Fibroblast of lung (primary cell): ENCODE measurements at regions not wholly inside any gene's neighbourhood (a gene's known extent, or its start where the extent isn't known, plus 50 kb on each side); places are given as distances from the start of the nearest gene placed in this dataset.

Experiments used
- DNase-seq, 2 donors: peaks; one replicate each; pipeline versions ENCODE4 v3.0.0 to v3.0.0-alpha.2; 2010; ENCODE audit warnings: low read depth in 2 of 2
- H2AFZ ChIP-seq: 2 replicates; pipeline ENCODE4 v1.5.1; 2012; ENCODE audit warnings: low read length, control low read depth, inconsistent platforms
- H3K27ac ChIP-seq: 2 replicates; pipeline ENCODE4 v1.5.1; 2011; ENCODE audit warnings: low read length, control low read depth; ENCODE audit not compliant: insufficient read depth
- H3K27me3 ChIP-seq: 2 replicates; pipeline ENCODE4 v1.5.1; 2011; ENCODE audit warnings: mild to moderate bottlenecking, low read length; ENCODE audit not compliant: control insufficient read depth, insufficient read depth
- H3K36me3 ChIP-seq: 2 replicates; pipeline ENCODE4 v1.5.1; 2011; ENCODE audit warnings: low read length; ENCODE audit not compliant: control insufficient read depth, insufficient read depth
- H3K4me1 ChIP-seq: 2 replicates; pipeline ENCODE4 v1.5.1; 2011; ENCODE audit warnings: low read length; ENCODE audit not compliant: control insufficient read depth, insufficient read depth; ENCODE audit errors: extremely low read depth
- H3K4me2 ChIP-seq: 2 replicates; pipeline ENCODE4 v1.5.1; 2011; ENCODE audit warnings: low read length, control low read depth; ENCODE audit not compliant: insufficient read depth; ENCODE audit errors: extremely low read depth
- H3K4me3 ChIP-seq, 4 experiments: fragments of 200-600 bp in 1 of 4; sonication (generic) in 1 of 4; replicated peaks in 1 of 4; 2 replicates each; pipeline ENCODE4 v1.5.1; 2011 to 2016; ENCODE audit warnings: low read length in 4 of 4, low read depth in 3 of 4, mild to moderate bottlenecking in 3 of 4, control low read depth in 2 of 4, inconsistent platforms in 1 of 4, mixed read lengths in 1 of 4; ENCODE audit not compliant: insufficient read depth in 1 of 4; ENCODE audit errors: control extremely low read depth in 1 of 4
- H3K79me2 ChIP-seq: 2 replicates; pipeline ENCODE4 v1.5.1; 2012; ENCODE audit warnings: mild to moderate bottlenecking, low read length, inconsistent platforms; ENCODE audit not compliant: control insufficient read depth, insufficient read depth
- H3K9ac ChIP-seq: 2 replicates; pipeline ENCODE4 v1.5.1; 2011; ENCODE audit warnings: mild to moderate bottlenecking, low read length, control low read depth; ENCODE audit not compliant: insufficient read depth
- H3K9me3 ChIP-seq: 2 replicates; pipeline ENCODE4 v1.5.1; 2012; ENCODE audit warnings: low read depth, low read length; ENCODE audit not compliant: control insufficient read depth, insufficient read depth
- H4K20me1 ChIP-seq: 2 replicates; pipeline ENCODE4 v1.5.1; 2011; ENCODE audit warnings: low read length; ENCODE audit not compliant: control insufficient read depth, insufficient read depth; ENCODE audit errors: extremely low read depth
- CTCF ChIP-seq, 2 donors: IDR thresholded peaks in 1 of 2; conservative IDR thresholded peaks in 1 of 2; 1 replicate in 1 of 2; 2 replicates in 1 of 2; pipeline ENCODE4 v1.5.1; 2011 to 2012; ENCODE audit warnings: low read length in 2 of 2, control low read depth in 1 of 2, inconsistent platforms in 1 of 2, low read depth in 1 of 2, mild to moderate bottlenecking in 1 of 2
- EZH2 ChIP-seq: IDR thresholded peaks from 2 replicates; pipeline ENCODE4 v1.5.1; 2012; ENCODE audit warnings: low read length, control low read depth, mild to moderate bottlenecking; ENCODE audit errors: missing control alignments

- H3K9ac ChIP-seq: no peak overlapping the region
- H3K4me2 ChIP-seq: no peak overlapping the region
- no peak overlapping the region for H3K4me3 ChIP-seq
- no peaks in the 10 kb centered on the region for H4K20me1 ChIP-seq
- no peaks in the 10 kb centered on the region for H3K36me3 ChIP-seq
- no peak for TF ChIP-seq CTCF (conservative IDR thresholded peaks at IDR 0.05 in 1 of 2, IDR thresholded peaks at IDR 0.05 in 1 of 2; ENCODE audit: low read depth in 1 of 2, low read length in 2 of 2)
- TF ChIP-seq EZH2: no peak
- DNase-seq: no peak
- H3K27ac ChIP-seq: no peak overlapping the region
- H3K9me3 ChIP-seq: no peaks in the 10 kb centered on the region
- H3K27me3 ChIP-seq: no peaks in the 10 kb centered on the region
- H3K79me2 ChIP-seq: no peaks in the 10 kb centered on the region
- H3K4me1 ChIP-seq: no peaks in the 10 kb centered on the region
- no peak overlapping the region for H2AFZ ChIP-seq
Measured at GRCh38 chr1:3984586-3984985, 84.5 kb upstream of the C1orf174 start.

- Histone ChIP-seq H3K27ac (no peak overlapping the region), H3K4me3 (no peak overlapping the region), H3K9me3 (no peaks in the 10 kb centered on the region), H3K4me2 (no peak overlapping the region), H2AFZ (no peak overlapping the region), H3K36me3 (no peaks in the 10 kb centered on the region), H3K27me3 (no peaks in the 10 kb centered on the region), H3K79me2 (no peaks in the 10 kb centered on the region), H3K9ac (no peak overlapping the region), H3K4me1 (no peaks in the 10 kb centered on the region), H4K20me1 (no peaks in the 10 kb centered on the region)
- no peak for DNase-seq
- TF ChIP-seq CTCF (conservative IDR thresholded peaks at IDR 0.05 in 1 of 2, IDR thresholded peaks at IDR 0.05 in 1 of 2; ENCODE audit: low read depth in 1 of 2, low read length in 2 of 2): no peak
- no peak for TF ChIP-seq EZH2
Measured at GRCh38 chr1:3986686-3987218, 86.7 kb upstream of the C1orf174 start.

GRCh38 chr1:3987669-3988235, 87.7 kb upstream of the C1orf174 start:
- Histone ChIP-seq H3K9ac (no peak overlapping the region), H3K27ac (no peak overlapping the region), H4K20me1 (no peaks in the 10 kb centered on the region), H3K9me3 (no peaks in the 10 kb centered on the region), H3K79me2 (no peaks in the 10 kb centered on the region), H3K4me3 (no peak overlapping the region), H3K4me2 (no peak overlapping the region), H3K27me3 (no peaks in the 10 kb centered on the region), H3K4me1 (no peaks in the 10 kb centered on the region), H3K36me3 (no peaks in the 10 kb centered on the region), H2AFZ (no peak overlapping the region)
- TF ChIP-seq EZH2 (no peak), CTCF (conservative IDR thresholded peaks at IDR 0.05 in 1 of 2, IDR thresholded peaks at IDR 0.05 in 1 of 2; ENCODE audit: low read depth in 1 of 2, low read length in 2 of 2) (no peak)
- no peak for DNase-seq
